Immature natural killer cell (primary cell): ENCODE measurements at regions not wholly inside any gene's neighbourhood (a gene's known extent, or its start where the extent isn't known, plus 50 kb on each side); places are given as distances from the start of the nearest gene placed in this dataset.

Experiments
- DNase-seq, 3 donors: peaks; one replicate each; pipeline ENCODE4 v3.0.0; 2022; ENCODE audit warnings: mixed read lengths in 1 of 3
- H3K27ac Mint-ChIP-seq, 6 donors: one replicate each; pipeline ENCODE4 v1.8.0; 2020; ENCODE audit warnings: mixed read lengths in 6 of 6, mild to moderate bottlenecking in 5 of 6, inconsistent platforms in 4 of 6, moderate library complexity in 3 of 6
- H3K27me3 Mint-ChIP-seq, 3 donors: one replicate each; pipeline ENCODE4 v1.8.0; 2020 to 2021; ENCODE audit warnings: low read depth in 3 of 3, mild to moderate bottlenecking in 3 of 3, mixed read lengths in 3 of 3, moderate library complexity in 3 of 3, inconsistent platforms in 1 of 3
- H3K36me3 Mint-ChIP-seq, 3 donors: one replicate each; pipeline ENCODE4 v1.8.0; 2020; ENCODE audit warnings: mixed read lengths in 3 of 3, inconsistent platforms in 2 of 3, mild to moderate bottlenecking in 2 of 3
- H3K4me1 Mint-ChIP-seq, 2 donors: one replicate each; pipeline ENCODE4 v1.8.0; 2020; ENCODE audit warnings: inconsistent platforms in 2 of 2, mild to moderate bottlenecking in 2 of 2, mixed read lengths in 2 of 2, moderate library complexity in 1 of 2
- H3K4me3 Mint-ChIP-seq, 5 donors: one replicate each; pipeline ENCODE4 v1.8.0; 2020; ENCODE audit warnings: mild to moderate bottlenecking in 5 of 5, mixed read lengths in 5 of 5, inconsistent platforms in 3 of 5, moderate library complexity in 3 of 5
- H3K9me3 Mint-ChIP-seq, 6 donors: one replicate each; pipeline ENCODE4 v1.8.0; 2020; ENCODE audit warnings: mild to moderate bottlenecking in 6 of 6, mixed read lengths in 6 of 6, inconsistent platforms in 4 of 6, moderate library complexity in 3 of 6

DNA sequence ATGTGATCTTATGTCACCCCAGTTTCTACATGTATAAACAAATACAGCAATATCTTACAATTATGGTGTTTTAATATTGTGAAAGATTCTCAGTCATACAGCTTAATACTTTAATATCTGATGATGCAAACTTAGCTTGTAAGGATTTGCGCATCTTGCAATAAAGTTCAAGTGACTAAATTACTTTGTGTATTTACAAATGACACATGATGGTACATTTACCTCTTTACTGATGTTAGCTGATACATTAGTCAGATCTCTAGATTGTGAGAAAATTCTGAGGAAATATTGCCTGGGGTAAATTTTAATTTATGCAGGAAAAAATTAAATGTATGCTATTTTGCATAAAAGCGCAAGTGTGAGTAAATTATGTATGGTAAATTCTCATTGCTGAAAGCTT is 418.8 kb upstream of the MMS22L start:
- Mint-ChIP-seq H3K27me3 (no peaks in the 10 kb centered on the region), H3K4me3 (no peak overlapping the region), H3K36me3 (no peaks in the 10 kb centered on the region), H3K9me3 (peaks cover 0 to 8% (median 7%) of the 10 kb centered on the region in 6 donors), H3K27ac (no peak overlapping the region), H3K4me1 (no peaks in the 10 kb centered on the region)
- DNase-seq: no peak

GRCh38 chr6:97702248-97702647 is 419.2 kb upstream of the MMS22L start:
- H3K4me1 Mint-ChIP-seq: no peaks in the 10 kb centered on the region
- DNase-seq: no peak
- H3K4me3 Mint-ChIP-seq: no peak overlapping the region
- H3K36me3 Mint-ChIP-seq: no peaks in the 10 kb centered on the region
- H3K9me3 Mint-ChIP-seq: peaks cover 0 to 8% (median 7%) of the 10 kb centered on the region in 6 donors
- H3K27ac Mint-ChIP-seq: no peak overlapping the region
- no peaks in the 10 kb centered on the region for H3K27me3 Mint-ChIP-seq

GRCh38 chr6:97703661-97704060 is 420.6 kb upstream of the MMS22L start:
- no peaks in the 10 kb centered on the region for H3K27me3 Mint-ChIP-seq
- peaks cover 0 to 8% (median 5%) of the 10 kb centered on the region in 6 donors for H3K9me3 Mint-ChIP-seq
- no peaks in the 10 kb centered on the region for H3K4me1 Mint-ChIP-seq
- no peak for DNase-seq
- H3K27ac Mint-ChIP-seq: no peak overlapping the region
- no peaks in the 10 kb centered on the region for H3K36me3 Mint-ChIP-seq
- H3K4me3 Mint-ChIP-seq: no peak overlapping the region

DNA sequence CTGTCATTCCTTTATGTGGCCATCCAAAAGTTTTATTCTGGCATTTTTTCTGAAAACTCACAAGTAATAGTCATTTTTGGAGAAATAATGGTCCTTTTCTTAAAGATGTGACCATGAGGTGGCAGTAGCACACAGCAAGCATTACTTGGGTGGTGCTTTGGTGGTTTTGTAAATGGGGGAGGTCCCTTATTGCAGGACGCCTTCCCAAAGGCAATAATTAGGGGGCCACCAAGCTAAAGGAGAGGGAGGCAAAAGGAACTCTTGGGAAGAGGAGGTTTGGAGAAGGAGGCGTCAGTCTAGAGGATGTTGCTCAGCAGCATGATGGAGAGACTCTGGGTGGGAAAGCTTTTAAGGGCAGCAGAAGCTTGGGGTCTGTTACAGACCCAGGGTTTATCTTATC is 422.6 kb upstream of the MMS22L start:
- H3K27me3 Mint-ChIP-seq: no peaks in the 10 kb centered on the region
- peaks cover 0 to 19% (median 4%) of the 10 kb centered on the region in 6 donors for H3K9me3 Mint-ChIP-seq
- H3K27ac Mint-ChIP-seq: no peak overlapping the region
- no peak overlapping the region for H3K4me3 Mint-ChIP-seq
- H3K36me3 Mint-ChIP-seq: peaks cover 0 to 4% (median 0%) of the 10 kb centered on the region in 3 donors
- DNase-seq: no peak
- H3K4me1 Mint-ChIP-seq: no peaks in the 10 kb centered on the region

DNA sequence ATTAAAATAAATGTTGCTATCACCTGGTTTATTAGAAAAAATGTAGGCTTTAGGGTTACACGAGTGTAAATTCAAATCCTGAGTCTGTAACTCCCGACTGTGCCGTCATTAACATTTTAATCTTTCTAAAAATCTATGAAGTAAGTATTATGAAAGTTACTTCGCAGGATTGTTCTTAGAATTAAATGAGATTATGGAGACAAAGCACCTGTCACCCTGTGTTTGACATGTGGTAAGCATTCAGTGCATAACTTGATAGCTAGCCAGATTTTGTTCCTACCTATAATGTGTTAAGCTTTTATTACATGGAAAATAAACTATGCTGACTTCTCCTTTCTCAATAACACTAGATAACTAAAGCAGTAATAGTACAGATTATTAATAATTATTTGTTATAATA is 429.7 kb upstream of the MMS22L start:
- Mint-ChIP-seq H3K4me3 (no peak overlapping the region), H3K4me1 (no peaks in the 10 kb centered on the region), H3K27ac (no peak overlapping the region), H3K9me3 (peaks cover 2 to 16% (median 9%) of the 10 kb centered on the region in 6 donors), H3K36me3 (peaks cover 0 to 4% (median 0%) of the 10 kb centered on the region in 3 donors), H3K27me3 (peaks cover 0 to 2% (median 0%) of the 10 kb centered on the region in 3 donors)
- no peak for DNase-seq

GRCh38 chr6:97714772-97715171 is 431.8 kb upstream of the MMS22L start:
- peaks cover 0 to 2% (median 0%) of the 10 kb centered on the region in 3 donors for H3K27me3 Mint-ChIP-seq
- no peaks in the 10 kb centered on the region for H3K4me1 Mint-ChIP-seq
- H3K27ac Mint-ChIP-seq: no peak overlapping the region
- DNase-seq: no peak
- H3K9me3 Mint-ChIP-seq: peaks cover 2 to 13% (median 9%) of the 10 kb centered on the region in 6 donors
- H3K36me3 Mint-ChIP-seq: peaks cover 0 to 4% (median 0%) of the 10 kb centered on the region in 3 donors
- no peak overlapping the region for H3K4me3 Mint-ChIP-seq

DNA sequence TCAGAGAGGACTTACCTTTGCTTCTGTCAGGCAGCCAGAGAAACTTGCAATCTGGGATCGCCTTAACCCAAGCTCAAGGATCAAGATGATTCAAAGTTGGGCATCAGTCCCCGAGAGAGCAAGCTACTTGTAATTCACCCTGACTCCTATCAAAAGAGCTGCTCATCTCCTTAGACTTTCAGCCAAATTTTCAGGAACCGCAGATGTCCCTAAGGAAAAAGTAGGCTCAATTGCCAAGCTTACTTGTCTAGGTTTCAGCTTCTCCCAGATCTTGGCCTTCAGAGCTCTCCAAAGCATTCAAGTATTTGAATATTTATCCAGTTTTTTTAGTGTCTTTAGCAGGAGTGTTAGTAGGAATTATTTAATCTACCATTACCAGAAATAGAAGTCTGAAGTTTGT is 434.1 kb upstream of the MMS22L start:
- Mint-ChIP-seq H3K27ac (no peak overlapping the region), H3K36me3 (no peaks in the 10 kb centered on the region), H3K9me3 (peaks cover 0 to 19% (median 7%) of the 10 kb centered on the region in 6 donors), H3K4me3 (no peak overlapping the region), H3K4me1 (no peaks in the 10 kb centered on the region), H3K27me3 (peaks cover 0 to 2% (median 0%) of the 10 kb centered on the region in 3 donors)
- no peak for DNase-seq

- H3K36me3 Mint-ChIP-seq: no peaks in the 10 kb centered on the region
- peaks cover 0 to 6% (median 4%) of the 10 kb centered on the region in 6 donors for H3K9me3 Mint-ChIP-seq
- H3K27ac Mint-ChIP-seq: no peak overlapping the region
- H3K27me3 Mint-ChIP-seq: peaks cover 0 to 3% (median 0%) of the 10 kb centered on the region in 3 donors
- no peak for DNase-seq
- no peak overlapping the region for H3K4me3 Mint-ChIP-seq
- H3K4me1 Mint-ChIP-seq: no peaks in the 10 kb centered on the region
Observed at GRCh38 chr6:97726378-97726777, 443.4 kb upstream of the MMS22L start.

DNA sequence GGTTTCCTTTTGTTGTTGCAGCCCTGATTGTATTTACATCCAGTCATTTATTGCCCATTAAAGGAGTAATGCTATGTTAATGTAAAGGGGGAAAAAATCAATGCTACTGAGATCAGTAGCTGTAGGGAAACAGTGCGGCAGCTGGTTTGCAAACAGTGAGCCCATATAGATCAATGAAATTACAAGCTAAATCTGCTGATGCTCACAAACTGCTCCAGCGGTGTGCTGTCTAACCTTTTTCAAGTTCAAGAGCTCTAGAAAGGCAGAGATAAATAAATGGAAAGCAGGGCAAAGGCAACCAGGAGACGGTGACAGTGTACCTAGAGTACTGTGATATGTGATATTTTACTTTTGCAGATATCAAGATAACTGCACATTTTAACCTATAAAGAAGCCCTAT is 449.0 kb upstream of the MMS22L start:
- Mint-ChIP-seq H3K27me3 (peaks cover 0 to 4% (median 0%) of the 10 kb centered on the region in 3 donors), H3K36me3 (no peaks in the 10 kb centered on the region), H3K4me3 (no peak overlapping the region), H3K9me3 (peaks cover 11 to 27% (median 13%) of the 10 kb centered on the region in 6 donors), H3K4me1 (no peaks in the 10 kb centered on the region), H3K27ac (no peak overlapping the region)
- no peak for DNase-seq

GRCh38 chr6:97757575-97757974 is 474.6 kb upstream of the MMS22L start:
- H3K27ac Mint-ChIP-seq: no peak overlapping the region
- no peak overlapping the region for H3K4me3 Mint-ChIP-seq

GRCh38 chr6:97765461-97765860 is 482.4 kb upstream of the MMS22L start:
- no peak overlapping the region for H3K27ac Mint-ChIP-seq
- peaks cover 6 to 29% (median 9%) of the 10 kb centered on the region in 6 donors for H3K9me3 Mint-ChIP-seq
- no peaks in the 10 kb centered on the region for H3K36me3 Mint-ChIP-seq
- no peak overlapping the region for H3K4me3 Mint-ChIP-seq
- H3K4me1 Mint-ChIP-seq: no peaks in the 10 kb centered on the region
- no peak for DNase-seq
- H3K27me3 Mint-ChIP-seq: no peaks in the 10 kb centered on the region

More at GRCh38 chr6:97757575-97757974, 474.6 kb upstream of the MMS22L start:
- Mint-ChIP-seq H3K9me3 (peaks cover under 1 to 11% (median 8%) of the 10 kb centered on the region in 6 donors), H3K4me1 (no peaks in the 10 kb centered on the region), H3K27me3 (peaks cover 0 to 3% (median 1%) of the 10 kb centered on the region in 3 donors), H3K36me3 (no peaks in the 10 kb centered on the region)
- no peak for DNase-seq

GRCh38 chr6:97771372-97771771 is 488.4 kb upstream of the MMS22L start:
- Mint-ChIP-seq H3K4me3 (no peak overlapping the region), H3K36me3 (no peaks in the 10 kb centered on the region), H3K4me1 (no peaks in the 10 kb centered on the region), H3K9me3 (peaks cover 4 to 50% (median 12%) of the 10 kb centered on the region in 6 donors), H3K27me3 (peaks cover 0 to 2% (median 1%) of the 10 kb centered on the region in 3 donors), H3K27ac (no peak overlapping the region)
- no peak for DNase-seq

DNA sequence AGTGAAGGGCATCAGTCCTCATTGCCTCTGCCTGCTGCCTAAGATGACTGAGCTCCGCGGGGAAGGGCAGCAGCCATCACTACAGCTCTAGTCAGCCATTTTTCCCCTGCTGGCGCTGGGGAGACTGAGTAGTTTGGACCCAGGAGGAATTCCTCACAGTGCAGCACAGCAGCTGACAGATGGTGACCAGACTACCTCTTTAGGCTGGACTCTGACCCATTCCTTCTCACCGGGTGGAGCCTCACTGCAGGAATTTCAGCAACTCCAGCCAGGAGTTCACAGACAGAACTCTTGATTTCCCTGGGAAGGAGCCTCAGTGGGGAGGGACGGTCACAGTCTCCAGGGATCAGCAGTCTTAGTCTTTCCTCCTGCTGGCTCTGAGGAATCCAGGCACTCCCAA is 492.0 kb upstream of the MMS22L start:
- H3K36me3 Mint-ChIP-seq: no peaks in the 10 kb centered on the region
- DNase-seq: no peak
- H3K27me3 Mint-ChIP-seq: peaks cover 0 to 2% (median 1%) of the 10 kb centered on the region in 3 donors
- no peak overlapping the region for H3K4me3 Mint-ChIP-seq
- H3K9me3 Mint-ChIP-seq: peaks cover 6 to 37% (median 9%) of the 10 kb centered on the region in 6 donors
- no peaks in the 10 kb centered on the region for H3K4me1 Mint-ChIP-seq
- H3K27ac Mint-ChIP-seq: no peak overlapping the region

DNA sequence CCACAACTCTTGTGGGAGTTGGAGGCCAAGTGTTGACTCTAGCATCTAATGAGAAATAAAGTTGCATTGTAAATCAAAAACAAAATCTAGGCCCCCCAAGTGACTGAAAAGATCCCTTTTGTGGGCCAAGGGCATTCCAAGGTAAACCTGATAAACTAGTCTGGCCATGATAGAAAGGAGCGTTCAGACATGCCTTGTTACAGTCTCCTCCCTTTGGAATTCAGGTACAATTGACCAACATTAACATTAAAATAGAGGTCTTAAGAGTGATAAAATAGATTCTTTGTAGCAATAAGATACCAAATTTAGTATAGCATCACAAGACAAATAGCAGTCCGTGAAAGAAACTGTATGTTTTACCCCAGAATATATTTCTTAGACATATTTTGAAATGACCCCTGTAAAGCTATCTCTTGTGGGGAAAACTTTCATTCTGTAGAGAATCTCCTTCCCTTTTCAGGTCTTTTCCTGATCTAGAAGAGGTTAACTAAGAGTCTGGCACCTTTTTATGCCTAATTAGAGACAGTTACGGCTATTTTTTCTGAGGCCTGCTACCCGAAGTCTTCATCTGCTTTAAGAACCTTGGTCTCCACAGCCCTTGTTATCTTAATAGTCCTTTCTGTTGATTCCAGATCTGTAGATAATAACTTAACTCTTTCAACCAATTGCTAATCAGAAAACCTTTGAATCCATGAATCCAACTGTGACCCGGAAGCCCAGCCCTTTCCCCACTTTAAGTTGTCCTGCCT is 495.4 kb upstream of the MMS22L start:
- Mint-ChIP-seq H3K4me1 (no peaks in the 10 kb centered on the region), H3K27me3 (peaks cover 0 to 2% (median 0%) of the 10 kb centered on the region in 3 donors), H3K36me3 (no peaks in the 10 kb centered on the region), H3K27ac (no peak overlapping the region), H3K9me3 (peaks cover 6 to 35% (median 11%) of the 10 kb centered on the region in 6 donors), H3K4me3 (no peak overlapping the region)
- no peak for DNase-seq
